Stomach (tissue), 4 donors: ENCODE measurements at regions not wholly inside any gene's neighbourhood (a gene's known extent, or its start where the extent isn't known, plus 50 kb on each side); places are given as distances from the start of the nearest gene placed in this dataset.

Experiments
- CTCF ChIP-seq, 7 experiments: fragments of 450-650 bp in 4 of 7; fragments of 200-600 bp in 3 of 7; sonication (generic) in 3 of 7; IDR thresholded peaks; one replicate each; pipeline ENCODE4 v1.5.1; 2016 to 2019; ENCODE audit warnings: antibody characterized with exemption in 7 of 7, control low read depth in 2 of 7, mild to moderate bottlenecking in 1 of 7
- EP300 ChIP-seq: sonication (generic); formaldehyde crosslinking; IDR thresholded peaks from one replicate; pipeline ENCODE4 v1.6.1; 2017; ENCODE audit warnings: antibody characterized with exemption
- POLR2A ChIP-seq, 4 donors: fragments of 450-650 bp; IDR thresholded peaks; one replicate each; pipeline ENCODE4 v1.6.1; 2016; ENCODE audit warnings: antibody characterized with exemption in 4 of 4, control low read depth in 2 of 4, mild to moderate bottlenecking in 1 of 4, moderate library complexity in 1 of 4

GRCh38 chr12:115880238-115880637 lies 397.3 kb downstream of the MED13L start:
- TF ChIP-seq CTCF (IDR thresholded peaks at IDR 0.05) (no peak), POLR2A (IDR thresholded peaks at IDR 0.05) (no peak), EP300 (no peak)
